Right lobe of liver (tissue), 6 donors: ENCODE measurements at regions not wholly inside any gene's neighbourhood (a gene's known extent, or its start where the extent isn't known, plus 50 kb on each side); places are given as distances from the start of the nearest gene placed in this dataset.

ENCODE experiments used
- ATAC-seq, 4 donors: fragments of 200-7000 bp; cut with Tn5 transposase; one replicate each; pipeline ENCODE4 v1.9.1; 2020; ENCODE audit warnings: mild to moderate bottlenecking in 4 of 4, moderate library complexity in 4 of 4
- DNase-seq, 3 donors: peaks; one replicate each; pipeline ENCODE4 v3.0.0-alpha.2; 2020
- H3K27ac ChIP-seq, 3 donors: fragments of 200-600 bp; one replicate each; pipeline ENCODE4 v1.8.0; 2022
- H3K27me3 ChIP-seq, 2 donors: fragments of 200-600 bp; one replicate each; pipeline ENCODE4 v1.8.0; 2022
- H3K36me3 ChIP-seq, 4 donors: fragments of 200-600 bp; sonication (generic) in 1 of 4; one replicate each; pipeline versions ENCODE4 v1.5.1 to v1.8.0; 2017 to 2022; ENCODE audit warnings: control low read depth in 1 of 4
- H3K4me1 ChIP-seq, 4 donors: fragments of 200-600 bp; sonication (generic) in 1 of 4; one replicate each; pipeline versions ENCODE4 v1.5.1 to v1.8.0; 2017 to 2022; ENCODE audit warnings: control low read depth in 1 of 4
- H3K4me3 ChIP-seq, 3 donors: fragments of 200-600 bp; one replicate each; pipeline ENCODE4 v1.8.0; 2022
- H3K9me3 ChIP-seq, 4 donors: fragments of 200-600 bp; sonication (generic) in 1 of 4; one replicate each; pipeline versions ENCODE4 v1.5.1 to v1.8.0; 2017 to 2022; ENCODE audit warnings: control low read depth in 1 of 4
- CTCF ChIP-seq, 4 donors: fragments of 200-600 bp in 3 of 4; fragments of 450-650 bp in 1 of 4; IDR thresholded peaks; one replicate each; pipeline versions ENCODE4 v1.5.1 to v1.8.0; 2016 to 2022; ENCODE audit warnings: antibody characterized with exemption in 4 of 4, mild to moderate bottlenecking in 2 of 4
- POLR2A ChIP-seq: fragments of 450-650 bp; IDR thresholded peaks from one replicate; pipeline ENCODE4 v1.6.1; 2017; ENCODE audit warnings: antibody characterized with exemption, mild to moderate bottlenecking
- WGBS: methylation state at CpG from one replicate; pipeline ENCODE4 v1.1.6; 2018; ENCODE audit warnings: low coverage, low lambda C conversion rate; ENCODE audit not compliant: insufficient coverage; ENCODE audit errors: missing lambda C conversion rate; 5-methylcytosine and 5-hydroxymethylcytosine counted together
- intact Hi-C, 2 donors: fragments of 100-400 bp; cut with DNase I; formaldehyde crosslinking; loops; one replicate each; pipeline versions ENCODE4 v1.11.2 to v1.14.1; 2022
- donor health status: DM: no; HTN: yes; CAD: no.
- donor health status: DM: no; HTN: no; CAD: no.
- donor health status: DM: no; HTN: no; CAD: no.
- donor health status: DM: no; HTN: yes; CAD: no.
- donor health status: DM: no; HTN: yes; CAD: no.

- 20% methylated on average over 2 of the region's 2 CpGs for WGBS
Observed at GRCh38 chr10:117892681-117893220, 154.0 kb downstream of the RAB11FIP2 start.

GRCh38 chr10:117894339-117894738 is 152.4 kb downstream of the RAB11FIP2 start:
- no peaks in the 10 kb centered on the region for H3K4me1 ChIP-seq
- H3K27me3 ChIP-seq = no peaks in the 10 kb centered on the region
- 20% methylated on average over 3 of the region's 3 CpGs for WGBS
- no peaks in the 10 kb centered on the region for H3K36me3 ChIP-seq
- H3K9me3 ChIP-seq = no peaks in the 10 kb centered on the region
- ATAC-seq = no peak
- no peak overlapping the region for H3K4me3 ChIP-seq
- no peak overlapping the region for H3K27ac ChIP-seq
- intact Hi-C loops = no loop called here
- TF ChIP-seq POLR2A (no peak), CTCF (IDR thresholded peaks at IDR 0.05) (no peak)
- no peak for DNase-seq

More at GRCh38 chr10:117892681-117893220, 154.0 kb downstream of the RAB11FIP2 start:
- Histone ChIP-seq H3K27me3 (no peaks in the 10 kb centered on the region), H3K4me1 (no peaks in the 10 kb centered on the region), H3K27ac (no peak overlapping the region), H3K36me3 (no peaks in the 10 kb centered on the region), H3K4me3 (no peak overlapping the region), H3K9me3 (no peaks in the 10 kb centered on the region)
- intact Hi-C loops = no loop called here
- no peak for DNase-seq
- ATAC-seq = no peak
- TF ChIP-seq POLR2A (no peak), CTCF (IDR thresholded peaks at IDR 0.05) (no peak)

GRCh38 chr10:117896517-117896916 is 150.2 kb downstream of the RAB11FIP2 start:
- Histone ChIP-seq H3K36me3 (no peaks in the 10 kb centered on the region), H3K27ac (no peak overlapping the region), H3K27me3 (no peaks in the 10 kb centered on the region), H3K9me3 (no peaks in the 10 kb centered on the region), H3K4me1 (no peaks in the 10 kb centered on the region), H3K4me3 (no peak overlapping the region)
- 22% methylated on average over 2 of the region's 3 CpGs for WGBS
- intact Hi-C loops = no loop called here
- TF ChIP-seq CTCF (IDR thresholded peaks at IDR 0.05) (no peak), POLR2A (no peak)
- DNase-seq (no peak), ATAC-seq (no peak)

- DNase-seq (no peak), ATAC-seq (no peak)
- WGBS = 21% methylated on average over 2 of the region's 2 CpGs
- H3K27me3 ChIP-seq = no peaks in the 10 kb centered on the region
- H3K4me1 ChIP-seq = no peaks in the 10 kb centered on the region
- H3K36me3 ChIP-seq = no peaks in the 10 kb centered on the region
- no peak overlapping the region for H3K4me3 ChIP-seq
- TF ChIP-seq CTCF (IDR thresholded peaks at IDR 0.05) (no peak), POLR2A (no peak)
- no peak overlapping the region for H3K27ac ChIP-seq
- no peaks in the 10 kb centered on the region for H3K9me3 ChIP-seq
- intact Hi-C loops = no loop called here
Observed at GRCh38 chr10:117899181-117899683, 147.5 kb downstream of the RAB11FIP2 start.

GRCh38 chr10:117900280-117900679 is 146.5 kb downstream of the RAB11FIP2 start:
- no peak overlapping the region for H3K27ac ChIP-seq
- H3K36me3 ChIP-seq = no peaks in the 10 kb centered on the region
- intact Hi-C loops = no loop called here
- H3K4me3 ChIP-seq = no peak overlapping the region
- ATAC-seq = no peak
- H3K4me1 ChIP-seq = no peaks in the 10 kb centered on the region
- DNase-seq = no peak
- no peaks in the 10 kb centered on the region for H3K9me3 ChIP-seq
- 53% methylated on average over 2 of the region's 3 CpGs for WGBS
- TF ChIP-seq POLR2A = no peak
- no peak for TF ChIP-seq CTCF (IDR thresholded peaks at IDR 0.05)
- H3K27me3 ChIP-seq = no peaks in the 10 kb centered on the region
